ENCODE measurements at regions not wholly inside any gene's neighbourhood (a gene's known extent, or its start where the extent isn't known, plus 50 kb on each side); places are given as distances from the start of the nearest gene placed in this dataset.
"Not testable (repeated sequence)": the region's sequence is repeated elsewhere in the genome, so short reads cannot be mapped to it uniquely, and the experiment has no call there.

GRCh38 chr3:89955156-89955555 is 847.7 kb downstream of the EPHA3 start:
- CTCF ChIA-PET = no interaction called here
- H3K36me3 Mint-ChIP-seq = no peaks in the 10 kb centered on the region
- H3K9me3 Mint-ChIP-seq = peaks cover 15% of the 10 kb centered on the region
- H3K4me3 Mint-ChIP-seq = no peak overlapping the region
- no peaks in the 10 kb centered on the region for H3K27me3 Mint-ChIP-seq
- H3K27ac Mint-ChIP-seq = no peak overlapping the region
- H3K4me1 Mint-ChIP-seq = no peaks in the 10 kb centered on the region
- DNase-seq = no peak

- Mint-ChIP-seq H3K4me3 (no peak overlapping the region), H3K9me3 (peaks cover 15% of the 10 kb centered on the region), H3K36me3 (no peaks in the 10 kb centered on the region), H3K4me1 (no peaks in the 10 kb centered on the region), H3K27ac (no peak overlapping the region), H3K27me3 (no peaks in the 10 kb centered on the region)
- CTCF ChIA-PET = no interaction called here
- DNase-seq = no peak
These were observed 850.0 kb downstream of the EPHA3 start for GRCh38 chr3:89957451-89957850.

GRCh38 chr3:89958163-89958562 is 850.7 kb downstream of the EPHA3 start:
- DNase-seq, CTCF ChIA-PET, H3K27me3 Mint-ChIP-seq, H3K27ac Mint-ChIP-seq, H3K36me3 Mint-ChIP-seq, H3K4me1 Mint-ChIP-seq, H3K4me3 Mint-ChIP-seq: not testable (repeated sequence)
- H3K9me3 Mint-ChIP-seq = peaks cover 15% of the 10 kb centered on the region

- Mint-ChIP-seq H3K9me3 (peaks cover 9% of the 10 kb centered on the region), H3K36me3 (no peaks in the 10 kb centered on the region), H3K4me1 (no peaks in the 10 kb centered on the region), H3K4me3 (no peak overlapping the region), H3K27me3 (no peaks in the 10 kb centered on the region), H3K27ac (no peak overlapping the region)
- no peak for DNase-seq
- CTCF ChIA-PET = interaction anchor here (0.7 kb wide), 1 partner anchor 258 kb away, joined by 4 read pairs; no protein-coding TSS in a partner anchor
These were observed 856.9 kb downstream of the EPHA3 start for GRCh38 chr3:89964347-89964746.

GRCh38 chr3:89966877-89967665 is 859.6 kb downstream of the EPHA3 start:
- no peak overlapping the region for H3K4me3 Mint-ChIP-seq
- no peaks in the 10 kb centered on the region for H3K4me1 Mint-ChIP-seq
- no peaks in the 10 kb centered on the region for H3K36me3 Mint-ChIP-seq
- no peak for DNase-seq
- peaks cover 9% of the 10 kb centered on the region for H3K9me3 Mint-ChIP-seq
- no peaks in the 10 kb centered on the region for H3K27me3 Mint-ChIP-seq
- CTCF ChIA-PET = no interaction called here
- no peak overlapping the region for H3K27ac Mint-ChIP-seq

- no peak for DNase-seq
- Mint-ChIP-seq H3K27ac (no peak overlapping the region), H3K4me3 (no peak overlapping the region), H3K36me3 (no peaks in the 10 kb centered on the region), H3K4me1 (no peaks in the 10 kb centered on the region), H3K9me3 (peaks cover 6% of the 10 kb centered on the region), H3K27me3 (no peaks in the 10 kb centered on the region)
- CTCF ChIA-PET = no interaction called here
These were observed 863.9 kb downstream of the EPHA3 start for GRCh38 chr3:89971329-89971728.

- no peaks in the 10 kb centered on the region for H3K36me3 Mint-ChIP-seq
- H3K27ac Mint-ChIP-seq = no peak overlapping the region
- no peak for DNase-seq
- H3K27me3 Mint-ChIP-seq = no peaks in the 10 kb centered on the region
- H3K4me1 Mint-ChIP-seq = no peaks in the 10 kb centered on the region
- no peak overlapping the region for H3K4me3 Mint-ChIP-seq
- CTCF ChIA-PET = no interaction called here
- peaks cover under 1% of the 10 kb centered on the region for H3K9me3 Mint-ChIP-seq
These were observed 865.7 kb downstream of the EPHA3 start for GRCh38 chr3:89973156-89973555.

GRCh38 chr3:89974903-89975519 is 867.6 kb downstream of the EPHA3 start:
- Mint-ChIP-seq H3K27ac (no peak overlapping the region), H3K4me3 (no peak overlapping the region), H3K27me3 (no peaks in the 10 kb centered on the region), H3K36me3 (no peaks in the 10 kb centered on the region), H3K9me3 (no peaks in the 10 kb centered on the region), H3K4me1 (no peaks in the 10 kb centered on the region)
- DNase-seq = no peak
- CTCF ChIA-PET = no interaction called here

GRCh38 chr3:89983449-89983848 is 876.0 kb downstream of the EPHA3 start:
- H3K36me3 Mint-ChIP-seq = no peaks in the 10 kb centered on the region
- no peaks in the 10 kb centered on the region for H3K4me1 Mint-ChIP-seq
- DNase-seq = no peak
- no peaks in the 10 kb centered on the region for H3K27me3 Mint-ChIP-seq
- peaks cover 14% of the 10 kb centered on the region for H3K9me3 Mint-ChIP-seq
- no peak overlapping the region for H3K4me3 Mint-ChIP-seq
- no peak overlapping the region for H3K27ac Mint-ChIP-seq
- CTCF ChIA-PET = no interaction called here

- H3K4me3 Mint-ChIP-seq = no peak overlapping the region
- no peak overlapping the region for H3K27ac Mint-ChIP-seq
- H3K4me1 Mint-ChIP-seq = no peaks in the 10 kb centered on the region
- H3K36me3 Mint-ChIP-seq = no peaks in the 10 kb centered on the region
- no peaks in the 10 kb centered on the region for H3K27me3 Mint-ChIP-seq
- DNase-seq = no peak
- peaks cover 11% of the 10 kb centered on the region for H3K9me3 Mint-ChIP-seq
- CTCF ChIA-PET = no interaction called here
These were observed 897.9 kb downstream of the EPHA3 start for GRCh38 chr3:90005281-90005847.

- H3K36me3 Mint-ChIP-seq = no peaks in the 10 kb centered on the region
- peaks cover 7% of the 10 kb centered on the region for H3K9me3 Mint-ChIP-seq
- H3K4me3 Mint-ChIP-seq = no peak overlapping the region
- CTCF ChIA-PET = no interaction called here
- H3K27me3 Mint-ChIP-seq = no peaks in the 10 kb centered on the region
- no peak overlapping the region for H3K27ac Mint-ChIP-seq
- DNase-seq = no peak
- no peaks in the 10 kb centered on the region for H3K4me1 Mint-ChIP-seq
These were observed 900.5 kb downstream of the EPHA3 start for GRCh38 chr3:90007778-90008499.

GRCh38 chr3:90010341-90010740 is 902.9 kb downstream of the EPHA3 start:
- Mint-ChIP-seq H3K27me3 (no peaks in the 10 kb centered on the region), H3K4me3 (no peak overlapping the region), H3K9me3 (peaks cover 14% of the 10 kb centered on the region), H3K4me1 (no peaks in the 10 kb centered on the region), H3K27ac (no peak overlapping the region), H3K36me3 (no peaks in the 10 kb centered on the region)
- DNase-seq = no peak
- CTCF ChIA-PET = no interaction called here

GRCh38 chr3:90011131-90011530 is 903.7 kb downstream of the EPHA3 start:
- CTCF ChIA-PET = no interaction called here
- H3K4me3 Mint-ChIP-seq = no peak overlapping the region
- H3K27me3 Mint-ChIP-seq = no peaks in the 10 kb centered on the region
- peaks cover 14% of the 10 kb centered on the region for H3K9me3 Mint-ChIP-seq
- no peak overlapping the region for H3K27ac Mint-ChIP-seq
- DNase-seq = no peak
- H3K36me3 Mint-ChIP-seq = no peaks in the 10 kb centered on the region
- no peaks in the 10 kb centered on the region for H3K4me1 Mint-ChIP-seq

- no peak overlapping the region for H3K27ac Mint-ChIP-seq
These were observed 904.2 kb downstream of the EPHA3 start for GRCh38 chr3:90011596-90011995.

More at GRCh38 chr3:90011596-90011995, 904.2 kb downstream of the EPHA3 start:
- no peak for DNase-seq
- peaks cover 15% of the 10 kb centered on the region for H3K9me3 Mint-ChIP-seq
- no peaks in the 10 kb centered on the region for H3K4me1 Mint-ChIP-seq
- H3K27me3 Mint-ChIP-seq = no peaks in the 10 kb centered on the region
- no peaks in the 10 kb centered on the region for H3K36me3 Mint-ChIP-seq
- no peak overlapping the region for H3K4me3 Mint-ChIP-seq
- CTCF ChIA-PET = no interaction called here
